SHP77 (cell line): ENCODE measurements at regions not wholly inside any gene's neighbourhood (a gene's known extent, or its start where the extent isn't known, plus 50 kb on each side); places are given as distances from the start of the nearest gene placed in this dataset.

Source experiments
- DNase-seq, 2 experiments: peaks; one replicate each; lab custom pipeline; 2025; lab: John Stamatoyannopoulos, UW

DNA sequence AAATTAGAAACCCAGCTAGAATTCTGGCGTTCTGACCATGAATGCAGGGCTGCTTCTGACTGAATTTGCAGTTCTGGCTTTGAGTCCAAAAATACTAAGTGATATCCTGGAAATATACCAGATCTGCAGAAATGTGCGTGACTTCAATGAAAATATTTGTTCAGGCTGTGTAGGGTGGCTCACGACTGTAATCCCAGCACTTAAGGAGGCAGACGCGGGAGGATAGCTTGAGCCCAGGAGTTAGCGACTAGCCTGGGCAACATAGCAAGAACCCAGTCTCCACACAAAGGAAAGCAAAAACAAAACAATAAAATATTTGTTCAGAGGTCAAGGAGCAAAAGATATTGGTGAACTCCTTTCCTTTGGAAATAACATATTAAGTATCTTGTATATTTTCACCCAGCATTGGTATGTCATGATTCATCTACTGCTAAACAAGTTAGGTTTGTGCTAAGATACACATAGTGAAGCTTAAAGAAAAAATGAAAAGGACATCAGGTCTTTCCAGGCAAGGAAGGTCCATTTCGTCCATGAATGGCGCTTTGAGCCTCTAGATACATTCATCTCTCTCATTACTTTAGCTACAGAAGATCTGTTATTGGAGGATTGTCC is 239.2 kb downstream of the CMPK2 start:
- DNase-seq: no peak

DNA sequence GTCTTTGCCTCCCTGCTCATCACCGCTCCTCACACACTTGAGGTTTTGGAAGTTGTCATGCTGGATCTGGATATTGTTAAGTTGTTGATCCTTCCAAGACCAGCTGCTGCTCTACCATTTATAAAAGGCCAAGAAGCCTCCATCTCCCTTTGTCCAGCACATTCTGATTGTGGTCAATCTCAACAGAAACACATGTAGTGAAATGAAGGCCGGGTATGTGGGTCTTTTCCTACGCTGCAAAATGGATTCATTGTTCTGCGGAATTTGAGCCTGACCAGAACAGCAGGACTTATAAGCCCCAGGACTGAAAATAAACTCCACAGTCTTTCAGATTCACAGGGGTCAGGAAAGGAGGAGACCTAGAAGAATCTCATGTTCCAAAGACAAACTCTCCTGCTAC is 238.4 kb downstream of the CMPK2 start:
- DNase-seq: no peak

- DNase-seq: no peak
Measured at GRCh38 chr2:6630209-6630608, 235.5 kb downstream of the CMPK2 start.

- DNase-seq: no peak
Measured at GRCh38 chr2:6635296-6635695, 230.4 kb downstream of the CMPK2 start.

GRCh38 chr2:6637330-6637729 is 228.4 kb downstream of the CMPK2 start:
- no peak for DNase-seq

- DNase-seq: no peak
Measured at GRCh38 chr2:6639929-6640620, 225.6 kb downstream of the CMPK2 start.

DNA sequence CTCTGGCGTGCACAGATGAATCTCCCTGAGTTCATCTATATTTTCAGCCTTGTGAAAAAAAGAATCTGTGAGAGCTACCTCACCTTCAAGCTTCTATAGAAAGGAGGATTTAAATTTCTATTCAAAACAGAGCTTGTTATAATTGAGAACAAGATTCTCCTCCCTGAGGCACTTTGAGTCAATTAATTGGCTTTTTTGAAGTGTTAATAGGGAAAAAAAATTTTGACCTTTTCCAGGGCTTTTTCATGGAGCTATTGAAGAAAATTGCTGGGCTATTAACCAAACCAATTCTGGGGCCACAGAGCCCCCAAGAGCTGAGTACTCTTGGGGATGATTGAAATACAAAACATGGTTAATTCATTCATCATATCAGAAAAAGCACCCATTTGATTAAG is 225.1 kb downstream of the CMPK2 start:
- DNase-seq: no peak

DNA sequence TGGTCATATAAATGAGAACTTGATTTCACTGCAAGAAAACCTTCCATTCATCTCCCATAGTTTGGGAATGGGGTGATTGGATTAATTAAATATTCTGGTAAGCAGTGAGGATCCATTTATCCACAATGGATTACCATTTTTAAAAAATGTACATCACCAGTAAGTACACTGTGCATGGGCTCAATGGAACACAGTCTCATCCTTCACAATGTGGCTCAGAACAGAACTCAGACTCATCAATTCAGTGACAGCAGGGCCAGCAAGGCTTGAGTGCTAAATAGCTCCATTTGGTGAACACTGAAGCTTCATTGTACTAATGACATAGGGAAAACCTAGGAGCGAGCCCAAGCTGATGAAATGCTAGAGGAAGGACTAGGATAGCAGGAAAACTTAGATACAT is 223.8 kb downstream of the CMPK2 start:
- no peak for DNase-seq

DNA sequence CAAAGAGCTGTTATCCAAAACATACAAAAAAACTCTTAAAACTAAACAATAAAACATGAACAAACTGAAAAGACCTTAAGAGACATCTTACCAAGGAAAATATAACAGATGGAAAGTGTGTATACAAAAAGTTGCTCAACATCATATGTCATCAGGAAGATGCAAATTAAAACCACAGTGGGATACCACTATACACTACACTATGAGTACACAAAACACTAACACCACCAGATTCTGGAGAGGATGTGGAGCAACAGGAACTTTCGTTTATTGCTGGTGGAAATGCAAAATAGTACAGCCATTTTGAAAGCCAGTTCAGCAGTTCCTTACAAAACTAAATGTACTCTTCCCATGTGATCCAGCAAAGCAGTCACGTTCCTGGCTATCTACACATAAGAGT is 221.4 kb downstream of the CMPK2 start:
- DNase-seq: no peak

DNA sequence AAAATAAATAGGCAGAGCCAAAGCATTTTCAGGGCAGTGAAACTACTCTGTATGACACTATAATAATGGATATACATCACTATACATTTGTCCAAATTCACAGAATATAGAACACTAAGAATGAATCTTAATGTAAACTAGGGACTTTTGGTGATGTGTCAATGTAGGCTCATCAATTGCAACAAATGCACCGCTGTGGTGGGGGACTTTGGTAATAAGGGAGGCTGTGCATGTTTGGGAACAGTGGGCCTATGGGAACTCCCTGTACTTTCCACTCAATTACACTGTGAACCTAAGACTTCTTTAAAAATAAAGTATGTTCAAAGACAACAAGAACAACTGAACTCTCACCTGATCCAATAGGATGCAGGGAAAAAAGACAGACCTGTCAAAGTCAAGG is 220.7 kb downstream of the CMPK2 start:
- DNase-seq: no peak

DNA sequence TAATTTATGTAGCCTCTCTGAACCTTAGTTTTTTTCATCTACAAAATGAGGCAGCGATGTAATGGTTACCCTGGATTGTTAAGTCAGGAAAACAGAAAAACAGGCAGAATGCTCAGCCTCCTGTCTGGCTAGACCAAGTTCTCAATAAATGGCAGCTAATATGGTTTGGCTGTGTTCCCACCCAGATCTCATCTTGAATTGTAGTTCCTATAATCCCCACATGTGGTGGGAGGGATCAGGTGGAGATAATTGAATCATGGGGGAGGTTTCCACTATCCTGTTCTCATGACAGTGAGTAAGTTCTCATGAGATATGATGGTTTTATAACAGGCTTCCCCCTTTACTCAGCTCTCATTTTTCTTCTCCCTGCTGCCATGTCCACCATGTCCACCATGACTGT is 220.0 kb downstream of the CMPK2 start:
- no peak for DNase-seq

DNA sequence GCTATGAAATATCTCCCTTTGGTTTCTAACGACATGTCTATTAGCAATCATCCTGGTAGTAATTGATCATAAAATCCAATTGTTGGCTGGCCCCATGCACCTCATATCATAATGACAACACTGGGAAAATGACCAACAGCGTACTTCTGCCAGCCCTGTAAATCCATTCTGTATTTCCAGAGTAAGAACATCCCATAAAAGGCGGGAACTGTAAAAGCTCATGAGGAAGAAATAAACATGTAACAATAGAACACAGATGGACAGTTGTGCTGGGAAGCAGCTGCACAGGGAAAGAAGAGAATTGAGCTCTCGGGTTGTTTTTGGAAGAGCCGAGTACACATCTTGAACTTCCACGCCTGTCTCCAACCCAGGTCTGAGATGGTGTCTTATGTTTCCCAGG is 218.7 kb downstream of the CMPK2 start:
- DNase-seq: no peak

DNA sequence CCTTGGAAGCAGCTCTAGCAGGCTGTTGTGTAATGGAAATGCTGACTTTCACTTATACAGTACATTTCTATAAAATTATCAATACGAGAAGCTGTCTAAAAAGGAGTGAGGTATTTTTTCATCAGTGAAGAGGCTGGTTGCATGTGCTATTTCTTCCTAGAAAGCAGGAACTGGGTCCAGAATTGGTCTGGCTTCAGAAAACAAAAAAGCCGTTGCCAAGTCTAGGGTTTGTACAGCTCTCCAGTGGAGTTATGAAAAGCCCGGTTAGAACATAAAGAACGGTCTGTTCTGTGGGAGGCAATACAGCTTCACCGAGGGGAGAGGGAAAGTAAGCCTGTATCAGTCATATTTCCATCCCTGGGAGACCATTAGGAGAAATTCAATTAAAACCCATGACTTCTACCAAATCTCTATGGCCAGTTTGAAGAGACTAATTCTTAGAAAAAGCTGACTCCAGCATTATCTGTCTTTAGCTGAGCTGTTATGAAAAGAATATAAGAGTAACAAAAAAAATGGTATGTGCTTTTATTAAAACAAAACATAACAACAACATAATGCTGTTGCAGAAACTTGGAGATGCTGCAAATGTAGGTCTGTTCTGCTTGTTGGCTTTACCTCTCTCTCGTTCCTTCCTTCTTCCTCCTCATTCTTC is 217.0 kb downstream of the CMPK2 start:
- DNase-seq: no peak

- DNase-seq: no peak
Measured at GRCh38 chr2:6650311-6650710, 215.4 kb downstream of the CMPK2 start.

GRCh38 chr2:6652251-6652650 is 213.5 kb downstream of the CMPK2 start:
- DNase-seq: no peak

GRCh38 chr2:6653281-6653750 is 212.4 kb downstream of the CMPK2 start:
- no peak for DNase-seq

DNA sequence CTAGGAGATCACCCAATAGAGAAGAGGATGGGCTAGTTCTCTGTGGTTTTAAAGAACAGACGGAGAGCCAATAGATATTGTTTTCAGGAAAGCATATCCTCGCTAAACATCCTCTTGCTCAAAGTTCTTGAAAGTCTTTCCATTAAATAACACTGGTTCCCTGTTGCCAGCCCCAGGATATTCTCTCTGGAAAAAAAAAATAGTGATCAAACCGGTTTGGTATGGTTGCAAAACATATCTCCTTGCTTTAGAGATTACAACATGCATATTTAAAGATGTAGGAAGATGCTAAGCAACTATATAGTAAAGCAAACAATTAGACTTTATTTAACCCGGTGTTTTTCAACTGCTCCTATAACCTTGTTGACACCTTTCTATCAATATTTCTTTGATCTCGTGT is 211.4 kb downstream of the CMPK2 start:
- no peak for DNase-seq

DNA sequence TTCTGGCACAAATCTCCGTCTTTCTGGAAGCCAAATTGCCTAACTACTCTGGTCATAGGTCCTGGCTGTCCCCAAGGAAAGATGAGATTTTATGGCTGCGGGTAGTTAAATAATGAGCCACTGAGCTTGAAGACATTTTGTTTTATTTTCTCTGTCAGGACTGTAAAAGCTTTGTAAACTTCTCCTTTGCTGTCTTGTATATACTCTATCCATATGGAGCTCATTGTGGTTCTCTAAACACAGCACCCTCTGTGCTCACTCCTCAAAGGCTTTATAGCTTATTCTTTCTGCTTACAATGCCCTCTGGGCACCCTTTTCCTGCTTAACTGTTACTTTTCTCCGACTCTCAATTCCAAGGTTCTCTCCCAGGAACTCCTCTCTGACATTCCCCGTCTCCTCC is 209.1 kb downstream of the CMPK2 start:
- DNase-seq: no peak

GRCh38 chr2:6657136-6657535 is 208.6 kb downstream of the CMPK2 start:
- no peak for DNase-seq

- no peak for DNase-seq
Measured at GRCh38 chr2:6657855-6658254, 207.9 kb downstream of the CMPK2 start.

GRCh38 chr2:6664332-6665061 is 201.2 kb downstream of the CMPK2 start:
- DNase-seq: no peak

- DNase-seq: no peak
Measured at GRCh38 chr2:6665093-6666045, 200.3 kb downstream of the CMPK2 start.
